GM23338 (cell line): ENCODE measurements at regions not wholly inside any gene's neighbourhood (a gene's known extent, or its start where the extent isn't known, plus 50 kb on each side); places are given as distances from the start of the nearest gene placed in this dataset.

Source experiments
- ATAC-seq: fragments of 200-7000 bp; cut with Tn5 transposase; 3 replicates; pipeline ENCODE4 v1.9.1; 2020
- DNase-seq: peaks from one replicate; pipeline ENCODE4 v3.0.0-alpha.2; 2015; ENCODE audit warnings: low spot score
- H2AFZ ChIP-seq: fragments of 200-600 bp; sonication (generic); 2 replicates; pipeline ENCODE4 v1.8.0; 2016; ENCODE audit warnings: antibody characterized with exemption, mild to moderate bottlenecking, moderate library complexity
- H3F3A ChIP-seq: fragments of 200-600 bp; sonication (generic); replicated peaks from 2 replicates; pipeline ENCODE4 v1.8.0; 2017; ENCODE audit warnings: antibody characterized with exemption, mixed run types, low read depth
- H3K27ac ChIP-seq: fragments of 200-600 bp; sonication (generic); 2 replicates; pipeline ENCODE4 v1.6.1; 2016; ENCODE audit warnings: low read depth
- H3K27me3 ChIP-seq: fragments of 200-600 bp; sonication (generic); 2 replicates; pipeline ENCODE4 v1.8.0; 2016; ENCODE audit warnings: mild to moderate bottlenecking, mixed run types, moderate library complexity; ENCODE audit not compliant: insufficient read depth
- H3K36me3 ChIP-seq: fragments of 200-600 bp; sonication (generic); 2 replicates; pipeline ENCODE4 v1.8.0; 2016; ENCODE audit warnings: mild to moderate bottlenecking; ENCODE audit not compliant: insufficient read depth
- H3K4me1 ChIP-seq: fragments of 200-600 bp; sonication (generic); 2 replicates; pipeline ENCODE4 v1.8.0; 2016; ENCODE audit warnings: mild to moderate bottlenecking, moderate library complexity; ENCODE audit not compliant: insufficient read depth
- H3K4me2 ChIP-seq: fragments of 200-600 bp; sonication (generic); 2 replicates; pipeline ENCODE4 v1.7.1; 2017; ENCODE audit warnings: mixed run types
- H3K4me3 ChIP-seq: fragments of 200-600 bp; sonication (generic); 2 replicates; pipeline ENCODE4 v1.6.1; 2016; ENCODE audit warnings: mixed run types
- H3K79me2 ChIP-seq: fragments of 200-600 bp; sonication (generic); replicated peaks from 2 replicates; pipeline ENCODE4 v1.8.0; 2017; ENCODE audit warnings: mild to moderate bottlenecking; ENCODE audit not compliant: insufficient read depth
- H3K9me2 ChIP-seq: fragments of 200-600 bp; sonication (generic); 2 replicates; pipeline ENCODE4 v1.8.0; 2017; ENCODE audit not compliant: insufficient read depth
- H4K20me1 ChIP-seq: fragments of 200-600 bp; sonication (generic); replicated peaks from 2 replicates; pipeline ENCODE4 v1.8.0; 2017; ENCODE audit warnings: mild to moderate bottlenecking; ENCODE audit not compliant: insufficient read depth
- H3K27ac Mint-ChIP-seq: 2 replicates; pipeline ENCODE4 v1.8.0; 2020; ENCODE audit warnings: inconsistent platforms, mild to moderate bottlenecking, moderate library complexity, mixed read lengths
- H3K27me3 Mint-ChIP-seq: 3 replicates; pipeline ENCODE4 v1.8.0; 2022; ENCODE audit warnings: low read depth, mild to moderate bottlenecking, moderate library complexity, mixed read lengths, inconsistent platforms; ENCODE audit not compliant: insufficient read depth, poor library complexity
- H3K36me3 Mint-ChIP-seq: 3 replicates; pipeline ENCODE4 v1.8.0; 2021; ENCODE audit warnings: low read depth, mild to moderate bottlenecking, inconsistent platforms, moderate library complexity, mixed read lengths
- H3K4me1 Mint-ChIP-seq: 3 replicates; pipeline ENCODE4 v1.8.0; 2020; ENCODE audit warnings: mild to moderate bottlenecking, inconsistent platforms, mixed read lengths
- H3K4me3 Mint-ChIP-seq: 3 replicates; pipeline ENCODE4 v1.8.0; 2021; ENCODE audit warnings: moderate library complexity, mild to moderate bottlenecking, inconsistent platforms, mixed read lengths
- H3K9me3 Mint-ChIP-seq: 3 replicates; pipeline ENCODE4 v1.8.0; 2020; ENCODE audit warnings: moderate library complexity, mild to moderate bottlenecking, inconsistent platforms, mixed read lengths
- CREB1 ChIP-seq: fragments of 250-450 bp; sonication (Bioruptor Pico); IDR thresholded peaks from 2 replicates; pipeline ENCODE4 v1.5.0; 2020; ENCODE audit warnings: low read depth, mild to moderate bottlenecking, moderate library complexity
- EZH2 ChIP-seq: fragments of 200-600 bp; sonication (generic); IDR thresholded peaks from one replicate; pipeline ENCODE4 v1.8.0; 2017; ENCODE audit warnings: antibody characterized with exemption, mild to moderate bottlenecking, low read depth; ENCODE audit not compliant: unreplicated experiment
- EZH2phosphoT487 ChIP-seq: fragments of 200-600 bp; sonication (generic); IDR thresholded peaks from one replicate; pipeline ENCODE4 v1.8.1; 2018; ENCODE audit warnings: antibody characterized with exemption; ENCODE audit not compliant: unreplicated experiment
- JUNB ChIP-seq: IDR thresholded peaks from one replicate; pipeline ENCODE4 v1.6.1; 2016; ENCODE audit warnings: antibody characterized with exemption; ENCODE audit not compliant: unreplicated experiment
- NANOG ChIP-seq: IDR thresholded peaks from 2 replicates; pipeline ENCODE4 v1.6.1; 2016; ENCODE audit warnings: antibody characterized with exemption, borderline replicate concordance
- POLR2AphosphoS5 ChIP-seq: IDR thresholded peaks from 2 replicates; pipeline ENCODE4 v1.6.1; 2016; ENCODE audit warnings: antibody characterized with exemption, low read depth
- STAT1 ChIP-seq: IDR thresholded peaks from one replicate; pipeline ENCODE4 v1.6.1; 2016; ENCODE audit warnings: antibody characterized with exemption; ENCODE audit not compliant: unreplicated experiment
- ZNF114 ChIP-seq: fragments of 250-450 bp; sonication (Bioruptor Pico); IDR thresholded peaks from 2 replicates; pipeline ENCODE4 v1.5.0; 2020; ENCODE audit warnings: mild to moderate bottlenecking, moderate library complexity
- ZNF331 ChIP-seq: fragments of 250-450 bp; sonication (Bioruptor Pico); IDR thresholded peaks from 2 replicates; pipeline ENCODE4 v1.5.0; 2020; ENCODE audit warnings: low read depth, mild to moderate bottlenecking, moderate library complexity
- TF ChIP-seq, protein P1 (sequence below), 2 experiments: fragments of 200-600 bp in 1 of 2; sonication (generic) in 1 of 2; conservative IDR thresholded peaks; 2 replicates each; pipeline versions ENCODE4 v1.5.1 to v1.6.1; 2016 to 2017; ENCODE audit warnings: antibody characterized with exemption in 2 of 2, low read depth in 2 of 2, mild to moderate bottlenecking in 2 of 2, moderate library complexity in 1 of 2
- TF ChIP-seq, protein P2 (sequence below): IDR thresholded peaks from 2 replicates; pipeline ENCODE4 v1.6.1; 2016; ENCODE audit warnings: antibody characterized with exemption
- TF ChIP-seq, protein P3 (sequence below): IDR thresholded peaks from one replicate; pipeline ENCODE4 v1.6.1; 2018; ENCODE audit warnings: antibody characterized with exemption; ENCODE audit not compliant: unreplicated experiment
- TF ChIP-seq, protein P4 (sequence below): fragments of 250-450 bp; sonication (Bioruptor Pico); IDR thresholded peaks from 2 replicates; pipeline ENCODE4 v1.5.0; 2020; ENCODE audit warnings: mild to moderate bottlenecking, moderate library complexity

DNA sequence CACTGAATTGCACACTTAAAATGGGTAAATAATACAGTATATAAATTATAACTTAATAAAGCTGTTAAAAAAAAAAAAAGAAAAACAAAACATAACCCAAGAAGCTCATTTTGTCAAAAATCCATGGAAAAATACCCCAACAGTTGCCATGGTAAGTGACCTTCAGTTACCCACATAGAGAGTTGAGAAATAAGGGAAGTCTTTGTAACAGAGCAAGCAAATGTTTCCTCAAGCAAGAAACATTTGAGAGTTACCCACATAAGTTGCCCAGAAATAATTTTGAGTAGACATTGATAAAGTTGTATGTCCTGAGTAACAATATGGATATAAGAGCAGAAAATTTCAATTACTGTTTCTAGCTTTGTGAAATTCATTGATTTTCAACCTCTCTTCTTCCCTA lies 227.4 kb downstream of the CCDC59 start:
- Mint-ChIP-seq H3K4me3 (no peak overlapping the region), H3K36me3 (no peaks in the 10 kb centered on the region), H3K27ac (no peak overlapping the region), H3K27me3 (no peaks in the 10 kb centered on the region), H3K4me1 (peaks cover 2% of the 10 kb centered on the region; the same call in 2 of the 3 replicates), H3K9me3 (no peaks in the 10 kb centered on the region)
- Histone ChIP-seq H3F3A (no peaks in the 10 kb centered on the region), H3K36me3 (no peaks in the 10 kb centered on the region), H3K27ac (no peak overlapping the region), H2AFZ (no peak overlapping the region), H3K4me3 (no peak overlapping the region), H3K27me3 (no peaks in the 10 kb centered on the region), H4K20me1 (no peaks in the 10 kb centered on the region), H3K9me2 (no peaks in the 10 kb centered on the region), H3K79me2 (no peaks in the 10 kb centered on the region), H3K4me1 (no peaks in the 10 kb centered on the region), H3K4me2 (no peak overlapping the region)
- ATAC-seq: no peak
- TF ChIP-seq POLR2AphosphoS5: no peak
- TF ChIP-seq, protein P1, sequence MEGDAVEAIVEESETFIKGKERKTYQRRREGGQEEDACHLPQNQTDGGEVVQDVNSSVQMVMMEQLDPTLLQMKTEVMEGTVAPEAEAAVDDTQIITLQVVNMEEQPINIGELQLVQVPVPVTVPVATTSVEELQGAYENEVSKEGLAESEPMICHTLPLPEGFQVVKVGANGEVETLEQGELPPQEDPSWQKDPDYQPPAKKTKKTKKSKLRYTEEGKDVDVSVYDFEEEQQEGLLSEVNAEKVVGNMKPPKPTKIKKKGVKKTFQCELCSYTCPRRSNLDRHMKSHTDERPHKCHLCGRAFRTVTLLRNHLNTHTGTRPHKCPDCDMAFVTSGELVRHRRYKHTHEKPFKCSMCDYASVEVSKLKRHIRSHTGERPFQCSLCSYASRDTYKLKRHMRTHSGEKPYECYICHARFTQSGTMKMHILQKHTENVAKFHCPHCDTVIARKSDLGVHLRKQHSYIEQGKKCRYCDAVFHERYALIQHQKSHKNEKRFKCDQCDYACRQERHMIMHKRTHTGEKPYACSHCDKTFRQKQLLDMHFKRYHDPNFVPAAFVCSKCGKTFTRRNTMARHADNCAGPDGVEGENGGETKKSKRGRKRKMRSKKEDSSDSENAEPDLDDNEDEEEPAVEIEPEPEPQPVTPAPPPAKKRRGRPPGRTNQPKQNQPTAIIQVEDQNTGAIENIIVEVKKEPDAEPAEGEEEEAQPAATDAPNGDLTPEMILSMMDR (conservative IDR thresholded peaks at IDR 0.05; ENCODE audit: low read depth in 2 of 2): no peak
- no peak for TF ChIP-seq EZH2phosphoT487
- no peak for TF ChIP-seq ZNF114 (CRISPR knock-in tag)
- TF ChIP-seq ZNF331 (CRISPR knock-in tag): no peak
- TF ChIP-seq, protein P2, sequence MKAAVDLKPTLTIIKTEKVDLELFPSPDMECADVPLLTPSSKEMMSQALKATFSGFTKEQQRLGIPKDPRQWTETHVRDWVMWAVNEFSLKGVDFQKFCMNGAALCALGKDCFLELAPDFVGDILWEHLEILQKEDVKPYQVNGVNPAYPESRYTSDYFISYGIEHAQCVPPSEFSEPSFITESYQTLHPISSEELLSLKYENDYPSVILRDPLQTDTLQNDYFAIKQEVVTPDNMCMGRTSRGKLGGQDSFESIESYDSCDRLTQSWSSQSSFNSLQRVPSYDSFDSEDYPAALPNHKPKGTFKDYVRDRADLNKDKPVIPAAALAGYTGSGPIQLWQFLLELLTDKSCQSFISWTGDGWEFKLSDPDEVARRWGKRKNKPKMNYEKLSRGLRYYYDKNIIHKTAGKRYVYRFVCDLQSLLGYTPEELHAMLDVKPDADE: no peak
- TF ChIP-seq NANOG: no peak
- no peak for TF ChIP-seq EZH2
- TF ChIP-seq STAT1: no peak
- no peak for TF ChIP-seq CREB1 (CRISPR knock-in tag)
- TF ChIP-seq JUNB: no peak
- TF ChIP-seq, protein P3, sequence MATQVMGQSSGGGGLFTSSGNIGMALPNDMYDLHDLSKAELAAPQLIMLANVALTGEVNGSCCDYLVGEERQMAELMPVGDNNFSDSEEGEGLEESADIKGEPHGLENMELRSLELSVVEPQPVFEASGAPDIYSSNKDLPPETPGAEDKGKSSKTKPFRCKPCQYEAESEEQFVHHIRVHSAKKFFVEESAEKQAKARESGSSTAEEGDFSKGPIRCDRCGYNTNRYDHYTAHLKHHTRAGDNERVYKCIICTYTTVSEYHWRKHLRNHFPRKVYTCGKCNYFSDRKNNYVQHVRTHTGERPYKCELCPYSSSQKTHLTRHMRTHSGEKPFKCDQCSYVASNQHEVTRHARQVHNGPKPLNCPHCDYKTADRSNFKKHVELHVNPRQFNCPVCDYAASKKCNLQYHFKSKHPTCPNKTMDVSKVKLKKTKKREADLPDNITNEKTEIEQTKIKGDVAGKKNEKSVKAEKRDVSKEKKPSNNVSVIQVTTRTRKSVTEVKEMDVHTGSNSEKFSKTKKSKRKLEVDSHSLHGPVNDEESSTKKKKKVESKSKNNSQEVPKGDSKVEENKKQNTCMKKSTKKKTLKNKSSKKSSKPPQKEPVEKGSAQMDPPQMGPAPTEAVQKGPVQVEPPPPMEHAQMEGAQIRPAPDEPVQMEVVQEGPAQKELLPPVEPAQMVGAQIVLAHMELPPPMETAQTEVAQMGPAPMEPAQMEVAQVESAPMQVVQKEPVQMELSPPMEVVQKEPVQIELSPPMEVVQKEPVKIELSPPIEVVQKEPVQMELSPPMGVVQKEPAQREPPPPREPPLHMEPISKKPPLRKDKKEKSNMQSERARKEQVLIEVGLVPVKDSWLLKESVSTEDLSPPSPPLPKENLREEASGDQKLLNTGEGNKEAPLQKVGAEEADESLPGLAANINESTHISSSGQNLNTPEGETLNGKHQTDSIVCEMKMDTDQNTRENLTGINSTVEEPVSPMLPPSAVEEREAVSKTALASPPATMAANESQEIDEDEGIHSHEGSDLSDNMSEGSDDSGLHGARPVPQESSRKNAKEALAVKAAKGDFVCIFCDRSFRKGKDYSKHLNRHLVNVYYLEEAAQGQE: no peak
- TF ChIP-seq, protein P4, sequence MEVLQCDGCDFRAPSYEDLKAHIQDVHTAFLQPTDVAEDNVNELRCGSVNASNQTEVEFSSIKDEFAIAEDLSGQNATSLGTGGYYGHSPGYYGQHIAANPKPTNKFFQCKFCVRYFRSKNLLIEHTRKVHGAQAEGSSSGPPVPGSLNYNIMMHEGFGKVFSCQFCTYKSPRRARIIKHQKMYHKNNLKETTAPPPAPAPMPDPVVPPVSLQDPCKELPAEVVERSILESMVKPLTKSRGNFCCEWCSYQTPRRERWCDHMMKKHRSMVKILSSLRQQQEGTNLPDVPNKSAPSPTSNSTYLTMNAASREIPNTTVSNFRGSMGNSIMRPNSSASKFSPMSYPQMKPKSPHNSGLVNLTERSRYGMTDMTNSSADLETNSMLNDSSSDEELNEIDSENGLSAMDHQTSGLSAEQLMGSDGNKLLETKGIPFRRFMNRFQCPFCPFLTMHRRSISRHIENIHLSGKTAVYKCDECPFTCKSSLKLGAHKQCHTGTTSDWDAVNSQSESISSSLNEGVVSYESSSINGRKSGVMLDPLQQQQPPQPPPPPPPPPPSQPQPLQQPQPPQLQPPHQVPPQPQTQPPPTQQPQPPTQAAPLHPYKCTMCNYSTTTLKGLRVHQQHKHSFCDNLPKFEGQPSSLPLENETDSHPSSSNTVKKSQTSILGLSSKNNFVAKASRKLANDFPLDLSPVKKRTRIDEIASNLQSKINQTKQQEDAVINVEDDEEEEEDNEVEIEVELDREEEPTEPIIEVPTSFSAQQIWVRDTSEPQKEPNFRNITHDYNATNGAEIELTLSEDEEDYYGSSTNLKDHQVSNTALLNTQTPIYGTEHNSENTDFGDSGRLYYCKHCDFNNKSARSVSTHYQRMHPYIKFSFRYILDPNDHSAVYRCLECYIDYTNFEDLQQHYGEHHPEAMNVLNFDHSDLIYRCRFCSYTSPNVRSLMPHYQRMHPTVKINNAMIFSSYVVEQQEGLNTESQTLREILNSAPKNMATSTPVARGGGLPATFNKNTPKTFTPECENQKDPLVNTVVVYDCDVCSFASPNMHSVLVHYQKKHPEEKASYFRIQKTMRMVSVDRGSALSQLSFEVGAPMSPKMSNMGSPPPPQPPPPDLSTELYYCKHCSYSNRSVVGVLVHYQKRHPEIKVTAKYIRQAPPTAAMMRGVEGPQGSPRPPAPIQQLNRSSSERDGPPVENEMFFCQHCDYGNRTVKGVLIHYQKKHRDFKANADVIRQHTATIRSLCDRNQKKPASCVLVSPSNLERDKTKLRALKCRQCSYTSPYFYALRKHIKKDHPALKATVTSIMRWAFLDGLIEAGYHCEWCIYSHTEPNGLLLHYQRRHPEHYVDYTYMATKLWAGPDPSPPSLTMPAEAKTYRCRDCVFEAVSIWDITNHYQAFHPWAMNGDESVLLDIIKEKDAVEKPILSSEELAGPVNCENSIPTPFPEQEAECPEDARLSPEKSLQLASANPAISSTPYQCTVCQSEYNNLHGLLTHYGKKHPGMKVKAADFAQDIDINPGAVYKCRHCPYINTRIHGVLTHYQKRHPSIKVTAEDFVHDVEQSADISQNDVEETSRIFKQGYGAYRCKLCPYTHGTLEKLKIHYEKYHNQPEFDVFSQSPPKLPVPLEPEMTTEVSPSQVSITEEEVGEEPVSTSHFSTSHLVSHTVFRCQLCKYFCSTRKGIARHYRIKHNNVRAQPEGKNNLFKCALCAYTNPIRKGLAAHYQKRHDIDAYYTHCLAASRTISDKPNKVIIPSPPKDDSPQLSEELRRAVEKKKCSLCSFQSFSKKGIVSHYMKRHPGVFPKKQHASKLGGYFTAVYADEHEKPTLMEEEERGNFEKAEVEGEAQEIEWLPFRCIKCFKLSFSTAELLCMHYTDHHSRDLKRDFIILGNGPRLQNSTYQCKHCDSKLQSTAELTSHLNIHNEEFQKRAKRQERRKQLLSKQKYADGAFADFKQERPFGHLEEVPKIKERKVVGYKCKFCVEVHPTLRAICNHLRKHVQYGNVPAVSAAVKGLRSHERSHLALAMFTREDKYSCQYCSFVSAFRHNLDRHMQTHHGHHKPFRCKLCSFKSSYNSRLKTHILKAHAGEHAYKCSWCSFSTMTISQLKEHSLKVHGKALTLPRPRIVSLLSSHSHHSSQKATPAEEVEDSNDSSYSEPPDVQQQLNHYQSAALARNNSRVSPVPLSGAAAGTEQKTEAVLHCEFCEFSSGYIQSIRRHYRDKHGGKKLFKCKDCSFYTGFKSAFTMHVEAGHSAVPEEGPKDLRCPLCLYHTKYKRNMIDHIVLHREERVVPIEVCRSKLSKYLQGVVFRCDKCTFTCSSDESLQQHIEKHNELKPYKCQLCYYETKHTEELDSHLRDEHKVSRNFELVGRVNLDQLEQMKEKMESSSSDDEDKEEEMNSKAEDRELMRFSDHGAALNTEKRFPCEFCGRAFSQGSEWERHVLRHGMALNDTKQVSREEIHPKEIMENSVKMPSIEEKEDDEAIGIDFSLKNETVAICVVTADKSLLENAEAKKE: no peak
- no peak for DNase-seq
